GM12878 (cell line): ENCODE measurements at regions not wholly inside any gene's neighbourhood (a gene's known extent, or its start where the extent isn't known, plus 50 kb on each side); places are given as distances from the start of the nearest gene placed in this dataset.

Experiments used
- ATAC-seq: fragments of 200-7000 bp; cut with Tn5 transposase; 3 replicates; pipeline ENCODE4 v1.9.1; 2020; ENCODE audit warnings: mild to moderate bottlenecking, moderate library complexity
- BruUV-seq: library from RNA; stranded (reverse); fragments of 400-500 nt; replicated peaks from 2 replicates; lab custom pipeline; 2021; lab: Mats Ljungman, UMichigan
- CTCF ChIA-PET: fragments of 300-600 bp; sonication (Branson Sonifier 250); formaldehyde crosslinking; extraction: SDS; loops from one replicate; lab custom pipeline; 2021; ENCODE audit warnings: inconsistent platforms; lab: Yijun Ruan, JAX
- POLR2A ChIA-PET: fragments of 350-600 bp; formaldehyde crosslinking; extraction: SDS; loops from one replicate; lab custom pipeline; 2021; ENCODE audit warnings: inconsistent platforms; lab: Charles Lee
- RAD21 ChIA-PET: fragments of 300-600 bp; sonication (Branson Sonifier 250); formaldehyde crosslinking; loops from one replicate; lab custom pipeline; 2023; ENCODE audit warnings: antibody characterized with exemption; ENCODE audit not compliant: unreplicated experiment; lab: Charles Lee
- SMC1A ChIA-PET: fragments of 300-600 bp; sonication (Branson Sonifier 250); formaldehyde crosslinking; loops from one replicate; lab custom pipeline; 2023; ENCODE audit not compliant: unreplicated experiment, uncharacterized antibody; lab: Charles Lee
- DNase-seq: peaks from one replicate; pipeline ENCODE4 v3.0.0-alpha.2; 2011; ENCODE audit warnings: low read depth, low spot score
- FAIRE-seq: peaks from 3 replicates; lab custom pipeline; 2011; peaks lifted over from hg19 to GRCh38; lab: Jason Lieb, UNC
- H2AFZ ChIP-seq: 2 replicates; pipeline ENCODE4 v1.6.0; 2011; ENCODE audit warnings: low read depth, low read length, control low read depth; ENCODE audit not compliant: control insufficient read depth
- H3K27ac ChIP-seq: 2 replicates; pipeline ENCODE4 v1.5.1; 2011; ENCODE audit warnings: control low read depth; ENCODE audit not compliant: control insufficient read depth, insufficient read depth
- H3K27me3 ChIP-seq, 2 experiments: replicated peaks in 1 of 2; 2 replicates each; pipeline versions ENCODE4 v1.6.0 to v1.6.1; 2011; ENCODE audit warnings: low read length in 1 of 2; ENCODE audit not compliant: control insufficient read depth in 2 of 2, insufficient read depth in 2 of 2
- H3K36me3 ChIP-seq, 2 experiments: 2 replicates each; pipeline ENCODE4 v1.5.1; 2011; ENCODE audit warnings: low read length in 1 of 2; ENCODE audit not compliant: control insufficient read depth in 2 of 2, insufficient read depth in 2 of 2
- H3K4me1 ChIP-seq: 2 replicates; pipeline ENCODE4 v1.6.1; 2011; ENCODE audit warnings: mild to moderate bottlenecking, low read length, moderate library complexity, mixed read lengths; ENCODE audit not compliant: control insufficient read depth, insufficient read depth
- H3K4me2 ChIP-seq: 2 replicates; pipeline ENCODE4 v1.6.0; 2011; ENCODE audit warnings: control low read depth; ENCODE audit not compliant: control insufficient read depth, insufficient read depth
- H3K4me3 ChIP-seq: fragments of 200-600 bp; sonication (generic); 2 replicates; pipeline ENCODE4 v1.5.1; 2016
- H3K79me2 ChIP-seq: 2 replicates; pipeline ENCODE4 v1.6.0; 2011; ENCODE audit warnings: low read length; ENCODE audit not compliant: control insufficient read depth, insufficient read depth
- H3K9ac ChIP-seq: 2 replicates; pipeline ENCODE4 v1.8.0; 2011; ENCODE audit warnings: low read length, control low read depth, mixed read lengths; ENCODE audit not compliant: control insufficient read depth, insufficient read depth
- H3K9me3 ChIP-seq: replicated peaks from 3 replicates; pipeline ENCODE4 v1.5.1; 2011; ENCODE audit warnings: mild to moderate bottlenecking, low read length; ENCODE audit not compliant: control insufficient read depth, insufficient read depth
- H4K20me1 ChIP-seq: 2 replicates; pipeline ENCODE4 v1.6.0; 2011; ENCODE audit not compliant: control insufficient read depth, insufficient read depth
- ATF3 ChIP-seq: IDR thresholded peaks from 2 replicates; pipeline ENCODE4 v1.6.1; 2011; ENCODE audit warnings: low read depth, mild to moderate bottlenecking, low read length, moderate library complexity, borderline replicate concordance; ENCODE audit errors: extremely low read depth
- ATF7 ChIP-seq: fragments of 450-650 bp; IDR thresholded peaks from 2 replicates; pipeline ENCODE4 v1.6.1; 2016; ENCODE audit warnings: low read depth, mild to moderate bottlenecking
- BMI1 ChIP-seq: fragments of 450-650 bp; IDR thresholded peaks from 2 replicates; pipeline ENCODE4 v1.6.1; 2016; ENCODE audit warnings: mild to moderate bottlenecking, moderate library complexity, borderline replicate concordance
- CBFB ChIP-seq: IDR thresholded peaks from 2 replicates; pipeline ENCODE4 v1.6.1; 2016; ENCODE audit warnings: antibody characterized with exemption, low read depth
- CHD2 ChIP-seq: IDR thresholded peaks from 2 replicates; pipeline ENCODE4 v1.6.1; 2011; ENCODE audit warnings: low read depth, low read length, improper control_type of control experiment, borderline replicate concordance
- EED ChIP-seq: sonication (generic); IDR thresholded peaks from 2 replicates; pipeline ENCODE4 v1.6.1; 2016; ENCODE audit warnings: antibody characterized with exemption, low read depth
- KDM1A ChIP-seq: fragments of 200-600 bp; sonication (generic); IDR thresholded peaks from 2 replicates; pipeline ENCODE4 v1.6.1; 2016; ENCODE audit warnings: borderline replicate concordance
- MTA3 ChIP-seq: IDR thresholded peaks from 2 replicates; pipeline ENCODE4 v1.6.1; 2012; ENCODE audit warnings: low read length, inconsistent platforms, borderline replicate concordance
- SMAD1 ChIP-seq: fragments of 450-650 bp; IDR thresholded peaks from 2 replicates; pipeline ENCODE4 v1.6.1; 2018; ENCODE audit warnings: mild to moderate bottlenecking, low read depth; ENCODE audit not compliant: partially characterized antibody
- SMARCA5 ChIP-seq: fragments of 450-650 bp; IDR thresholded peaks from 2 replicates; pipeline ENCODE4 v1.6.1; 2017; ENCODE audit warnings: mild to moderate bottlenecking
- SUPT20H ChIP-seq: IDR thresholded peaks from 2 replicates; pipeline ENCODE4 v1.6.1; 2011; ENCODE audit warnings: low read depth, mild to moderate bottlenecking, low read length, moderate library complexity, borderline replicate concordance; ENCODE audit not compliant: control insufficient read depth
- ZNF592 ChIP-seq: fragments of 450-650 bp; IDR thresholded peaks from 2 replicates; pipeline ENCODE4 v1.6.1; 2017; ENCODE audit warnings: mild to moderate bottlenecking, moderate library complexity
- WGBS: methylation state at CpG from one replicate; pipeline ENCODE4 v1.1.6; 2016; ENCODE audit warnings: low lambda C conversion rate; ENCODE audit not compliant: insufficient replicate concordance, insufficient coverage; ENCODE audit errors: missing lambda C conversion rate; 5-methylcytosine and 5-hydroxymethylcytosine counted together
- in situ Hi-C: fragments of 300-500 bp; cut with MboI; formaldehyde crosslinking; loops from 9 replicates; pipeline ENCODE4 v1.14.3; 2018; ENCODE audit warnings: mixed read lengths
- intact Hi-C: fragments of 100-400 bp; cut with micrococcal nuclease; formaldehyde crosslinking; loops from one replicate; pipeline ENCODE4 v1.14.2; 2022; ENCODE audit not compliant: unreplicated experiment
- TF ChIP-seq, protein P1 (sequence below): IDR thresholded peaks from 2 replicates; pipeline ENCODE4 v1.6.1; 2012; ENCODE audit warnings: low read depth, low read length, improper control_type of control experiment

DNA sequence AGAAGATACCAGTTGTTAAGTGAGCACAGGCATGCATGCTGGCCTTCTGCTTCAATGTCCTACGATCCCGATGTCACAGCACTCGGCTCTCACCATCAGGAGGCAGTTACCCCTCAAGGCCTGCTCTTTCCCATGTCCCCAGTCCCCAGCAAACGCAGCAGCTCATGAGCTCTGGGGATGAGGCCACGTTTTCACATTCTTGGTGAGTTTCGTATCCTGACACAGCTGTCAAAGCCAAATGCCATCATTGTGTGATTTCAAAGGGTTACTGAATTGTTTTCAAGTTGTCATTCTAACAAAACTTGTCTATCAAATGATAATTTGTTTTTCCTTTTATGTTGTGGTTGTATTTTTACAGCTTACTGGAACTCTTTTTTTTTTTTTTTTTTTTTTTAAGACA, 226.9 kb upstream of the KCNG1 start (continued):
- TF ChIP-seq, protein P1, sequence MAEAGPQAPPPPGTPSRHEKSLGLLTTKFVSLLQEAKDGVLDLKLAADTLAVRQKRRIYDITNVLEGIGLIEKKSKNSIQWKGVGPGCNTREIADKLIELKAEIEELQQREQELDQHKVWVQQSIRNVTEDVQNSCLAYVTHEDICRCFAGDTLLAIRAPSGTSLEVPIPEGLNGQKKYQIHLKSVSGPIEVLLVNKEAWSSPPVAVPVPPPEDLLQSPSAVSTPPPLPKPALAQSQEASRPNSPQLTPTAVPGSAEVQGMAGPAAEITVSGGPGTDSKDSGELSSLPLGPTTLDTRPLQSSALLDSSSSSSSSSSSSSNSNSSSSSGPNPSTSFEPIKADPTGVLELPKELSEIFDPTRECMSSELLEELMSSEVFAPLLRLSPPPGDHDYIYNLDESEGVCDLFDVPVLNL: no peak
- TF ChIP-seq ATF7 (no peak), ZNF592 (no peak), CHD2 (no peak), KDM1A (no peak), SMARCA5 (no peak)

DNA sequence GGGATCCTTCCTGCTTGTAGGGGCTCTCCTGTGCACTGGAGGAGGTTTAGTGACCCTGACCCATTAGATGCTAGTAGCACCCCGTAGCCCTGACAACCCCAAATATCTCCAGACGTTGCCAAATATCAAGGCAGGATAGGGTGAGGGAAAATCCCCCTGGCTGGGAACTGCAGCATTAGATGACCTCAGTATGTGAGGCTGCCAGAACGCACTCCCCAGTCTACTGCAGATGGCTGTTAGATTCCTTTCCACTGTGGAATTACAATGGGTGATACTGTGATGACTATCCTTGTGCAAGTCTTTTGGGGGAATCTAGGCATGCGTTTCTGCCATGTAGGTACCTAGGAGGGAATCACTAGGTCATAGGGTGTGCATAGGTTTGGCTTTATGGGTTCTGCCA, 226.3 kb upstream of the KCNG1 start:
- H2AFZ ChIP-seq: no peak overlapping the region
- no peak overlapping the region for H3K9ac ChIP-seq
- WGBS: 0% methylated on average over 4 of the region's 4 CpGs
- RAD21 ChIA-PET: no interaction called here
- CTCF ChIA-PET: no interaction called here
- ATAC-seq: no peak
- H3K27me3 ChIP-seq: no peaks in the 10 kb centered on the region; a peak in 1 of 4 replicates
- H3K4me3 ChIP-seq: no peak overlapping the region
- no peak for DNase-seq
- intact Hi-C loops (no loop called here), in situ Hi-C loops (no loop called here)
- no peaks in the 10 kb centered on the region for H3K4me1 ChIP-seq
- H3K4me2 ChIP-seq: no peak overlapping the region
- TF ChIP-seq EED: no peak
- no peak for TF ChIP-seq CBFB
- TF ChIP-seq BMI1: no peak
- TF ChIP-seq MTA3: no peak
- TF ChIP-seq ATF3: no peak
- TF ChIP-seq SMAD1: no peak
- no peak for TF ChIP-seq SUPT20H
- no peaks in the 10 kb centered on the region for H4K20me1 ChIP-seq
- no peaks in the 10 kb centered on the region for H3K9me3 ChIP-seq
- no peaks in the 10 kb centered on the region for H3K79me2 ChIP-seq
- no peak overlapping the region for H3K27ac ChIP-seq
- no TSS peak for BruUV-seq
- FAIRE-seq: no peak
- SMC1A ChIA-PET: no interaction called here
- H3K36me3 ChIP-seq: no peaks in the 10 kb centered on the region
- POLR2A ChIA-PET: no interaction called here
